ENCODE measurements at regions not wholly inside any gene's neighbourhood (a gene's known extent, or its start where the extent isn't known, plus 50 kb on each side); places are given as distances from the start of the nearest gene placed in this dataset.

- 84 to 85% methylated on average over 4 of the region's 4 CpGs for WGBS, 2 donors
- no peak for DNase-seq
- Histone ChIP-seq H3K9me3 (no peaks in the 10 kb centered on the region), H3K27me3 (no peaks in the 10 kb centered on the region), H3K4me3 (replicated peaks in 1 of 3) (no peak overlapping the region), H3K27ac (no peak overlapping the region), H3K4me1 (peaks cover 13 to 17% of the 10 kb centered on the region in 2 donors), H3K36me3 (no peaks in the 10 kb centered on the region)
- TF ChIP-seq CTCF (IDR thresholded peaks at IDR 0.05): no peak
- no peak for TF ChIP-seq POLR2A (IDR thresholded peaks at IDR 0.05)
- intact Hi-C loops (cut with DNase I): no loop called here
These were observed 55.9 kb upstream of the TMCC3 start for GRCh38 chr12:94706250-94706661.

- Histone ChIP-seq H3K27me3 (no peaks in the 10 kb centered on the region), H3K36me3 (no peaks in the 10 kb centered on the region), H3K4me3 (replicated peaks in 1 of 3) (no peak overlapping the region), H3K27ac (peak overlapping the region in 1 of 3 donors; percentile 59), H3K4me1 (peaks cover 13 to 17% of the 10 kb centered on the region in 2 donors), H3K9me3 (no peaks in the 10 kb centered on the region)
- TF ChIP-seq POLR2A (IDR thresholded peaks at IDR 0.05) (no peak), CTCF (IDR thresholded peaks at IDR 0.05) (no peak)
- 96 to 98% methylated on average over 4 of the region's 4 CpGs for WGBS, 2 donors
- intact Hi-C loops (cut with DNase I): no loop called here
- DNase-seq: no peak
These were observed 55.3 kb upstream of the TMCC3 start for GRCh38 chr12:94705676-94706075.

- peaks cover 13 to 21% of the 10 kb centered on the region in 2 donors for H3K4me1 ChIP-seq
- H3K4me3 ChIP-seq (replicated peaks in 1 of 3): no peak overlapping the region
- DNase-seq: peak; percentile 20 to 36
- intact Hi-C loops (cut with DNase I): no loop called here
- no peaks in the 10 kb centered on the region for H3K36me3 ChIP-seq
- no peaks in the 10 kb centered on the region for H3K27me3 ChIP-seq
- H3K27ac ChIP-seq: peak overlapping the region; percentile 38 to 59 (median 42)
- 61 to 63% methylated on average over 9 of the region's 9 CpGs for WGBS, 2 donors
- no peak for TF ChIP-seq POLR2A (IDR thresholded peaks at IDR 0.05)
- TF ChIP-seq CTCF (IDR thresholded peaks at IDR 0.05): no peak
- H3K9me3 ChIP-seq: no peaks in the 10 kb centered on the region
These were observed 54.3 kb upstream of the TMCC3 start for GRCh38 chr12:94704452-94705306.

GRCh38 chr12:94702696-94703095 is 52.3 kb upstream of the TMCC3 start:
- WGBS, 2 donors: 95 to 96% methylated on average over 4 of the region's 4 CpGs
- intact Hi-C loops (cut with DNase I): no loop called here
- Histone ChIP-seq H3K27me3 (no peaks in the 10 kb centered on the region), H3K36me3 (no peaks in the 10 kb centered on the region), H3K27ac (no peak overlapping the region), H3K4me3 (replicated peaks in 1 of 3) (no peak overlapping the region), H3K4me1 (peaks cover 13 to 30% of the 10 kb centered on the region in 2 donors), H3K9me3 (no peaks in the 10 kb centered on the region)
- TF ChIP-seq CTCF (IDR thresholded peaks at IDR 0.05) (no peak), POLR2A (IDR thresholded peaks at IDR 0.05) (no peak)
- no peak for DNase-seq

- peaks cover 13 to 30% of the 10 kb centered on the region in 2 donors for H3K4me1 ChIP-seq
- H3K36me3 ChIP-seq: no peaks in the 10 kb centered on the region
- no peaks in the 10 kb centered on the region for H3K9me3 ChIP-seq
- intact Hi-C loops (cut with DNase I): no loop called here
- WGBS, 2 donors: 78 to 79% methylated on average over 2 of the region's 2 CpGs
- TF ChIP-seq POLR2A (IDR thresholded peaks at IDR 0.05) (no peak), CTCF (IDR thresholded peaks at IDR 0.05) (no peak)
- no peaks in the 10 kb centered on the region for H3K27me3 ChIP-seq
- H3K27ac ChIP-seq: no peak overlapping the region
- H3K4me3 ChIP-seq (replicated peaks in 1 of 3): no peak overlapping the region
- no peak for DNase-seq
These were observed 51.4 kb upstream of the TMCC3 start for GRCh38 chr12:94701711-94702110.
